ENCODE measurements at regions not wholly inside any gene's neighbourhood (a gene's known extent, or its start where the extent isn't known, plus 50 kb on each side); places are given as distances from the start of the nearest gene placed in this dataset.

- Mint-ChIP-seq H3K27me3 (ENCODE audit: unreplicated experiment) (no peaks in the 10 kb centered on the region), H3K9me3 (ENCODE audit: low read depth, unreplicated experiment) (no peaks in the 10 kb centered on the region), H3K36me3 (ENCODE audit: insufficient read depth, unreplicated experiment) (peaks cover 5% of the 10 kb centered on the region), H3K27ac (ENCODE audit: unreplicated experiment) (no peak overlapping the region), H3K4me1 (ENCODE audit: low read depth, unreplicated experiment) (peaks cover 41% of the 10 kb centered on the region), H3K4me3 (ENCODE audit: low read depth, unreplicated experiment) (no peak overlapping the region)
- no TSS peak for BruUV-seq (replicated peaks)
- no peak for DNase-seq
- intact Hi-C loops (cut with micrococcal nuclease; ENCODE audit: unreplicated experiment) = no loop called here
- CTCF ChIA-PET = no interaction called here
- TF ChIP-seq CTCF (IDR thresholded peaks at IDR 0.05; ENCODE audit: unreplicated experiment) = no peak
Measured at GRCh38 chr6:54722328-54722727, 124.2 kb upstream of the FAM83B start.

- Mint-ChIP-seq H3K4me1 (ENCODE audit: low read depth, unreplicated experiment) (peaks cover 32% of the 10 kb centered on the region), H3K27ac (ENCODE audit: unreplicated experiment) (peak overlapping the region; percentile 55), H3K4me3 (ENCODE audit: low read depth, unreplicated experiment) (peak overlapping the region; percentile 2), H3K36me3 (ENCODE audit: insufficient read depth, unreplicated experiment) (no peaks in the 10 kb centered on the region), H3K27me3 (ENCODE audit: unreplicated experiment) (no peaks in the 10 kb centered on the region), H3K9me3 (ENCODE audit: low read depth, unreplicated experiment) (peaks cover 7% of the 10 kb centered on the region)
- no TSS peak for BruUV-seq (replicated peaks)
- intact Hi-C loops (cut with micrococcal nuclease; ENCODE audit: unreplicated experiment) = no loop called here
- no peak for TF ChIP-seq CTCF (IDR thresholded peaks at IDR 0.05; ENCODE audit: unreplicated experiment)
- CTCF ChIA-PET = interaction anchor here (0.7 kb wide), 1 partner anchor 310 kb away, joined by 4 read pairs; no protein-coding TSS in a partner anchor
- DNase-seq = no peak
Measured at GRCh38 chr6:54729716-54730115, 116.9 kb upstream of the FAM83B start.

GRCh38 chr6:54730767-54731630, 115.6 kb upstream of the FAM83B start:
- peak; percentile 68 for DNase-seq
- peak overlapping the region; percentile 2 for H3K4me3 Mint-ChIP-seq (ENCODE audit: low read depth, unreplicated experiment)
- no peak for TF ChIP-seq CTCF (IDR thresholded peaks at IDR 0.05; ENCODE audit: unreplicated experiment)

GRCh38 chr6:54737247-54737646, 109.3 kb upstream of the FAM83B start:
- H3K36me3 Mint-ChIP-seq (ENCODE audit: insufficient read depth, unreplicated experiment) = no peaks in the 10 kb centered on the region
- CTCF ChIA-PET = no interaction called here
- H3K4me1 Mint-ChIP-seq (ENCODE audit: low read depth, unreplicated experiment) = peaks cover 8% of the 10 kb centered on the region
- H3K9me3 Mint-ChIP-seq (ENCODE audit: low read depth, unreplicated experiment) = peaks cover 14% of the 10 kb centered on the region
- intact Hi-C loops (cut with micrococcal nuclease; ENCODE audit: unreplicated experiment) = no loop called here
- no peaks in the 10 kb centered on the region for H3K27me3 Mint-ChIP-seq (ENCODE audit: unreplicated experiment)
- no peak overlapping the region for H3K4me3 Mint-ChIP-seq (ENCODE audit: low read depth, unreplicated experiment)
- no peak for DNase-seq
- no peak overlapping the region for H3K27ac Mint-ChIP-seq (ENCODE audit: unreplicated experiment)
- BruUV-seq (replicated peaks) = no TSS peak
- TF ChIP-seq CTCF (IDR thresholded peaks at IDR 0.05; ENCODE audit: unreplicated experiment) = peak; percentile 21

More at GRCh38 chr6:54730767-54731630, 115.6 kb upstream of the FAM83B start:
- Mint-ChIP-seq H3K27ac (ENCODE audit: unreplicated experiment) (peak overlapping the region; percentile 74), H3K9me3 (ENCODE audit: low read depth, unreplicated experiment) (peaks cover 10% of the 10 kb centered on the region), H3K27me3 (ENCODE audit: unreplicated experiment) (no peaks in the 10 kb centered on the region), H3K36me3 (ENCODE audit: insufficient read depth, unreplicated experiment) (no peaks in the 10 kb centered on the region), H3K4me1 (ENCODE audit: low read depth, unreplicated experiment) (peaks cover 32% of the 10 kb centered on the region)
- CTCF ChIA-PET = interaction anchor here (0.6 to 1.3 kb wide), 5 partner anchors 13 to 429 kb away, joined by 3 to 8 read pairs (median 3); no protein-coding TSS in a partner anchor
- no TSS peak for BruUV-seq (replicated peaks)
- intact Hi-C loops (cut with micrococcal nuclease; ENCODE audit: unreplicated experiment) = loop anchor here (1.0 kb wide), 1 partner anchor 13 kb away; no protein-coding TSS in a partner anchor

Measured in Calu3 (cell line).